GM23248 (cell line): ENCODE measurements at regions not wholly inside any gene's neighbourhood (a gene's known extent, or its start where the extent isn't known, plus 50 kb on each side); places are given as distances from the start of the nearest gene placed in this dataset.

Experiments used
- DNase-seq: peaks from one replicate; pipeline ENCODE4 v3.0.0-alpha.2; 2015
- H2AFZ ChIP-seq: fragments of 200-600 bp; sonication (generic); 2 replicates; pipeline ENCODE4 v1.6.1; 2016; ENCODE audit warnings: antibody characterized with exemption
- H3F3A ChIP-seq: fragments of 200-600 bp; sonication (generic); 2 replicates; pipeline ENCODE4 v1.6.1; 2016; ENCODE audit warnings: mild to moderate bottlenecking, antibody characterized with exemption, mixed run types; ENCODE audit not compliant: insufficient read depth
- H3K27ac ChIP-seq: fragments of 200-600 bp; sonication (generic); 2 replicates; pipeline ENCODE4 v1.5.1; 2016; ENCODE audit warnings: mild to moderate bottlenecking
- H3K27me3 ChIP-seq: fragments of 200-600 bp; sonication (generic); replicated peaks from 2 replicates; pipeline ENCODE4 v1.6.1; 2016; ENCODE audit warnings: mild to moderate bottlenecking; ENCODE audit not compliant: insufficient read depth
- H3K36me3 ChIP-seq: fragments of 200-600 bp; sonication (generic); 2 replicates; pipeline ENCODE4 v1.6.1; 2016; ENCODE audit warnings: low read depth, mild to moderate bottlenecking
- H3K4me1 ChIP-seq: fragments of 200-600 bp; sonication (generic); 2 replicates; pipeline ENCODE4 v1.6.1; 2016; ENCODE audit warnings: mild to moderate bottlenecking; ENCODE audit not compliant: insufficient read depth
- H3K4me2 ChIP-seq: fragments of 200-600 bp; sonication (generic); one replicate; pipeline ENCODE4 v1.6.1; 2016; ENCODE audit warnings: mild to moderate bottlenecking; ENCODE audit not compliant: unreplicated experiment
- H3K4me3 ChIP-seq: fragments of 200-600 bp; sonication (generic); 2 replicates; pipeline ENCODE4 v1.5.1; 2016; ENCODE audit warnings: mild to moderate bottlenecking
- H3K79me2 ChIP-seq: fragments of 200-600 bp; sonication (generic); 2 replicates; pipeline ENCODE4 v1.6.1; 2016; ENCODE audit warnings: mild to moderate bottlenecking; ENCODE audit not compliant: insufficient read depth
- H3K9ac ChIP-seq: fragments of 200-600 bp; sonication (generic); 2 replicates; pipeline ENCODE4 v1.6.1; 2016; ENCODE audit warnings: mild to moderate bottlenecking
- H3K9me2 ChIP-seq: fragments of 200-600 bp; sonication (generic); 2 replicates; pipeline ENCODE4 v1.6.1; 2016; ENCODE audit warnings: mixed run types, mild to moderate bottlenecking, moderate library complexity; ENCODE audit not compliant: insufficient read depth
- H3K9me3 ChIP-seq: fragments of 200-600 bp; sonication (generic); one replicate; pipeline ENCODE4 v1.6.1; 2017; ENCODE audit warnings: low read depth
- H4K20me1 ChIP-seq: fragments of 200-600 bp; sonication (generic); 2 replicates; pipeline ENCODE4 v1.6.0; 2016; ENCODE audit not compliant: insufficient read depth
- EZH2 ChIP-seq: fragments of 200-600 bp; sonication (generic); IDR thresholded peaks from 2 replicates; pipeline ENCODE4 v1.6.1; 2018; ENCODE audit warnings: antibody characterized with exemption, mild to moderate bottlenecking; ENCODE audit not compliant: insufficient read depth, poor library complexity, severe bottlenecking
- EZH2phosphoT487 ChIP-seq: fragments of 200-600 bp; sonication (generic); IDR thresholded peaks from 2 replicates; pipeline ENCODE4 v1.6.1; 2018; ENCODE audit warnings: antibody characterized with exemption, moderate library complexity, mild to moderate bottlenecking, low read depth; ENCODE audit not compliant: insufficient read depth
- WGBS, 2 experiments: methylation state at CpG; one replicate each; pipeline ENCODE4 v1.1.6; 2015 to 2017; ENCODE audit warnings: low lambda C conversion rate in 2 of 2, low coverage in 1 of 2; ENCODE audit errors: missing lambda C conversion rate in 2 of 2; 5-methylcytosine and 5-hydroxymethylcytosine counted together
- in situ Hi-C: fragments of 300-500 bp; cut with MboI; formaldehyde crosslinking; loops from 2 replicates; pipeline ENCODE4 v1.15.0; 2020

DNA sequence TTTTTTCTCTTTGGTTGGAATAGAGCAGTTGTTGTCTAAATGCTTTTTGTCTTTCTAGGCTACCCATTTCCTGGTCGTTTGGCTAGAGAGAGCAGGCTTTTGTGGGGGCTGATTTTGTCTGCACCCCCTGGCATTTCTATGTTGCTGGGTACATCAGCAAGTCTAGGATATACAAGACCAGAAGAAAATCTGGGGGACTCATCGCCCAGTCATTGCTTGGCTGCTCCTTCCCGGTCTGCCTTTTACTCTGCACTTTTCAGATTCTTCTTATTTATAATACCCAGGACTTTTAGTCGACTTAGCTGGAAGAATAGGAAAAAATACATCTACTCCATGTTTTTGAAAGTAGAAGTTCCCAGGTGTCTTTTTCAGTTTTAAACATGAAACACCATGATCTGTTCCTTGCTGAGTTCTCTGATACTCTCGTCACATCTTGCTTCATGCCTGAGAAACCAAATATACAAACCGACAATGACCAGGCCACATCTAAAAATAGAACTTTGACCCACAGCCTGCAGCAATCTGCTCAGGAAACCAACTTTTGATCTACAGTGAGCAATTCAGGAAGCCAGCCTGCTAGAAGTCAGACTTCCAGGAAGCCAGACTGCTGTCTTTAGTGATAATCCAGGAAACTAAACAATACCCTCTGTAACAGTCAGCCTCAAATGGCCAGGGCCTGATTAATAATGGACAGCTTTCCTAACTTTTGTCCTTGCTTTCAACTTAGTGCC is 163.8 kb upstream of the MEX3C start:
- H3K4me1 ChIP-seq, result no peaks in the 10 kb centered on the region
- H3K4me2 ChIP-seq, result no peak overlapping the region
- H3K4me3 ChIP-seq, result no peak overlapping the region
- H3K9me2 ChIP-seq, result no peaks in the 10 kb centered on the region
- no peaks in the 10 kb centered on the region for H3F3A ChIP-seq
- TF ChIP-seq EZH2phosphoT487 (no peak), EZH2 (no peak)
- no peak overlapping the region for H3K27ac ChIP-seq
- no peak overlapping the region for H2AFZ ChIP-seq
- no peaks in the 10 kb centered on the region for H3K9me3 ChIP-seq
- H4K20me1 ChIP-seq, result no peaks in the 10 kb centered on the region
- no peaks in the 10 kb centered on the region for H3K79me2 ChIP-seq
- no peak overlapping the region for H3K9ac ChIP-seq
- no peak for DNase-seq
- in situ Hi-C loops, result no loop called here
- H3K36me3 ChIP-seq, result no peaks in the 10 kb centered on the region
- H3K27me3 ChIP-seq, result no peaks in the 10 kb centered on the region
- 19 to 20% methylated on average over 6 of the region's 6 CpGs for WGBS, 2 experiments

- no peaks in the 10 kb centered on the region for H4K20me1 ChIP-seq
- DNase-seq, result no peak
- H3K9ac ChIP-seq, result no peak overlapping the region
- TF ChIP-seq EZH2phosphoT487 (no peak), EZH2 (no peak)
- no peaks in the 10 kb centered on the region for H3K9me3 ChIP-seq
- H3K4me3 ChIP-seq, result no peak overlapping the region
- H3K36me3 ChIP-seq, result no peaks in the 10 kb centered on the region
- H3K4me1 ChIP-seq, result no peaks in the 10 kb centered on the region
- no peak overlapping the region for H3K27ac ChIP-seq
- H3K4me2 ChIP-seq, result no peak overlapping the region
- H2AFZ ChIP-seq, result no peak overlapping the region
- 0 to 4% methylated on average over 1 of the region's 1 CpG for WGBS, 2 experiments
- no peaks in the 10 kb centered on the region for H3K79me2 ChIP-seq
- H3F3A ChIP-seq, result no peaks in the 10 kb centered on the region
- in situ Hi-C loops, result no loop called here
- H3K9me2 ChIP-seq, result no peaks in the 10 kb centered on the region
- no peaks in the 10 kb centered on the region for H3K27me3 ChIP-seq
Measured at GRCh38 chr18:51363384-51363783, 165.9 kb upstream of the MEX3C start.

DNA sequence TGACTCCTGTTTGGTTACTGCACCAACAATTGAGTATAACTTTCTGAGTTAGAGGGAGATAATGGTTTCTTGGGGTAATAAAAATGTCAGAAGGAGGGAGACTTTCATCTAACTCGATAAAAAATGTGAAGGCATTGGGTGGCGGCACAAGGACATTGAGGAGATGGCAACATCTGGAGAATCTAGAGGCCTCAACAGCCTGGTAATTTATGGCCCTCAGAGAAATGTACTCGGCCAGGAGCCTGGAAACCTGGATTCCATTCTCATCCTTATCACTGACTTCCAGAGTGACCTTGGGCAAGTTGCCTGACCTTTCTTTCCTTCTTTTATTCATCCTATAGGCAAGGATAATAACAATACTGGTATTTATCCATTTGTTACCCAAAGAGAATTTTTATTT is 173.5 kb upstream of the MEX3C start:
- no peak overlapping the region for H3K4me3 ChIP-seq
- H3F3A ChIP-seq, result no peaks in the 10 kb centered on the region
- H3K4me2 ChIP-seq, result no peak overlapping the region
- no peaks in the 10 kb centered on the region for H3K9me2 ChIP-seq
- H2AFZ ChIP-seq, result no peak overlapping the region
- 0 to 2% methylated on average over 3 of the region's 3 CpGs for WGBS, 2 experiments
- H3K27me3 ChIP-seq, result no peaks in the 10 kb centered on the region
- no peaks in the 10 kb centered on the region for H3K9me3 ChIP-seq
- in situ Hi-C loops, result no loop called here
- no peak for DNase-seq
- no peak overlapping the region for H3K27ac ChIP-seq
- no peaks in the 10 kb centered on the region for H3K4me1 ChIP-seq
- no peak overlapping the region for H3K9ac ChIP-seq
- TF ChIP-seq EZH2 (no peak), EZH2phosphoT487 (no peak)
- no peaks in the 10 kb centered on the region for H3K36me3 ChIP-seq
- H4K20me1 ChIP-seq, result no peaks in the 10 kb centered on the region
- no peaks in the 10 kb centered on the region for H3K79me2 ChIP-seq

DNA sequence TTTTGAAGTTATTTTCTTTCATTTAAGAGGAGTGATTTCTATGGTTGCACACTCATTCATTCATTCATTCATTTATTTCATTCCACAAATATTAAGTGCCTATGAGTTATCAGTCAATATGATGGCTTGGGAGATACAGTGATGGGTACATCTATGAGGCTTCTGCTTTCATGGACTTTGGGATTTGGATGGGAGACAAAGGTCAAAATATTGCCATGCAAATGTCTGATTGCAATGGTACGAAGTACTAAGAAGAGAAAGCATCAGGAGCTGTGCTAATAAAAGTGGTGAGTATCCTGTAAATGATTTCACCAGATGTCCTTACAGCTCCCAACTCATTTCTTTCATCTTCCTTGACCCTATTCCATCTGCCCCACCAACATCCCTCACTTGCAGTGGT is 174.4 kb upstream of the MEX3C start:
- H3K9ac ChIP-seq, result no peak overlapping the region
- no peaks in the 10 kb centered on the region for H3K27me3 ChIP-seq
- H3K27ac ChIP-seq, result no peak overlapping the region
- H3K4me1 ChIP-seq, result no peaks in the 10 kb centered on the region
- no peaks in the 10 kb centered on the region for H3K9me2 ChIP-seq
- WGBS, 2 experiments, result 18 to 25% methylated on average over 1 of the region's 1 CpG
- H3K4me2 ChIP-seq, result no peak overlapping the region
- H3K4me3 ChIP-seq, result no peak overlapping the region
- no peaks in the 10 kb centered on the region for H3K79me2 ChIP-seq
- TF ChIP-seq EZH2phosphoT487, result no peak
- no peak for TF ChIP-seq EZH2
- no peak for DNase-seq
- H3F3A ChIP-seq, result no peaks in the 10 kb centered on the region
- H3K9me3 ChIP-seq, result no peaks in the 10 kb centered on the region
- in situ Hi-C loops, result no loop called here
- H4K20me1 ChIP-seq, result no peaks in the 10 kb centered on the region
- no peak overlapping the region for H2AFZ ChIP-seq
- H3K36me3 ChIP-seq, result no peaks in the 10 kb centered on the region

DNA sequence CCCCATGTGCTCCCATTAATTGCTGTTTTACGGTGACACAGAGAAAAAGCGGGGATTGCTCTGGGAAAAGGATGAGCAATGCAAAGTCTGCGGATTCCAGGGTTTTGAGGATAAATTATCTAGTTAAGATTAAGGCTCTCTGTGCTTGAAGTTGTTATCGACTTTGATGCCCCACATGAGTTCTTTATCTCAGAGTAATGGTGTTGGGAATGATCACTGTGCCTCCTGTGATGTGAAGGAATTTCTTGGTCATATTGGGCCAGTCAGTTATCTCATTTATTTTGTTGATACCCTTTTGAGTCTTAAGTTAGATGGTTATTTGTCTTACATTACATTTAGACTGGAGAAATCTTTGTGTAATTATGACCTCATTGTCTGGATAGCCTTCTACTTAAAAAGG is 184.6 kb upstream of the MEX3C start:
- no peaks in the 10 kb centered on the region for H3K36me3 ChIP-seq
- H3K79me2 ChIP-seq, result no peaks in the 10 kb centered on the region
- H3K27me3 ChIP-seq, result no peaks in the 10 kb centered on the region
- no peak overlapping the region for H3K9ac ChIP-seq
- TF ChIP-seq EZH2 (no peak), EZH2phosphoT487 (no peak)
- DNase-seq, result no peak
- H2AFZ ChIP-seq, result no peak overlapping the region
- no peak overlapping the region for H3K4me2 ChIP-seq
- in situ Hi-C loops, result loop anchor here (10.0 kb wide), 1 partner anchor 277 kb away; no protein-coding TSS in a partner anchor
- no peak overlapping the region for H3K4me3 ChIP-seq
- H3K4me1 ChIP-seq, result no peaks in the 10 kb centered on the region
- no peaks in the 10 kb centered on the region for H3K9me3 ChIP-seq
- no peak overlapping the region for H3K27ac ChIP-seq
- H3F3A ChIP-seq, result no peaks in the 10 kb centered on the region
- 22 to 33% methylated on average over 4 of the region's 4 CpGs for WGBS, 2 experiments
- H4K20me1 ChIP-seq, result no peaks in the 10 kb centered on the region
- no peaks in the 10 kb centered on the region for H3K9me2 ChIP-seq
